GM12878 (cell line): ENCODE measurements at regions not wholly inside any gene's neighbourhood (a gene's known extent, or its start where the extent isn't known, plus 50 kb on each side); places are given as distances from the start of the nearest gene placed in this dataset.

Experiments used
- ATAC-seq: fragments of 200-7000 bp; cut with Tn5 transposase; 3 replicates; pipeline ENCODE4 v1.9.1; 2020; ENCODE audit warnings: mild to moderate bottlenecking, moderate library complexity
- BruUV-seq: library from RNA; stranded (reverse); fragments of 400-500 nt; replicated peaks from 2 replicates; lab custom pipeline; 2021; lab: Mats Ljungman, UMichigan
- CTCF ChIA-PET: fragments of 300-600 bp; sonication (Branson Sonifier 250); formaldehyde crosslinking; extraction: SDS; loops from one replicate; lab custom pipeline; 2021; ENCODE audit warnings: inconsistent platforms; lab: Yijun Ruan, JAX
- POLR2A ChIA-PET: fragments of 350-600 bp; formaldehyde crosslinking; extraction: SDS; loops from one replicate; lab custom pipeline; 2021; ENCODE audit warnings: inconsistent platforms; lab: Charles Lee
- RAD21 ChIA-PET: fragments of 300-600 bp; sonication (Branson Sonifier 250); formaldehyde crosslinking; loops from one replicate; lab custom pipeline; 2023; ENCODE audit warnings: antibody characterized with exemption; ENCODE audit not compliant: unreplicated experiment; lab: Charles Lee
- SMC1A ChIA-PET: fragments of 300-600 bp; sonication (Branson Sonifier 250); formaldehyde crosslinking; loops from one replicate; lab custom pipeline; 2023; ENCODE audit not compliant: unreplicated experiment, uncharacterized antibody; lab: Charles Lee
- DNase-seq: peaks from one replicate; pipeline ENCODE4 v3.0.0-alpha.2; 2011; ENCODE audit warnings: low read depth, low spot score
- FAIRE-seq: peaks from 3 replicates; lab custom pipeline; 2011; peaks lifted over from hg19 to GRCh38; lab: Jason Lieb, UNC
- H2AFZ ChIP-seq: 2 replicates; pipeline ENCODE4 v1.6.0; 2011; ENCODE audit warnings: low read depth, low read length, control low read depth; ENCODE audit not compliant: control insufficient read depth
- H3K27ac ChIP-seq: 2 replicates; pipeline ENCODE4 v1.5.1; 2011; ENCODE audit warnings: control low read depth; ENCODE audit not compliant: control insufficient read depth, insufficient read depth
- H3K27me3 ChIP-seq, 2 experiments: replicated peaks in 1 of 2; 2 replicates each; pipeline versions ENCODE4 v1.6.0 to v1.6.1; 2011; ENCODE audit warnings: low read length in 1 of 2; ENCODE audit not compliant: control insufficient read depth in 2 of 2, insufficient read depth in 2 of 2
- H3K36me3 ChIP-seq, 2 experiments: 2 replicates each; pipeline ENCODE4 v1.5.1; 2011; ENCODE audit warnings: low read length in 1 of 2; ENCODE audit not compliant: control insufficient read depth in 2 of 2, insufficient read depth in 2 of 2
- H3K4me1 ChIP-seq: 2 replicates; pipeline ENCODE4 v1.6.1; 2011; ENCODE audit warnings: mild to moderate bottlenecking, low read length, moderate library complexity, mixed read lengths; ENCODE audit not compliant: control insufficient read depth, insufficient read depth
- H3K4me2 ChIP-seq: 2 replicates; pipeline ENCODE4 v1.6.0; 2011; ENCODE audit warnings: control low read depth; ENCODE audit not compliant: control insufficient read depth, insufficient read depth
- H3K4me3 ChIP-seq: fragments of 200-600 bp; sonication (generic); 2 replicates; pipeline ENCODE4 v1.5.1; 2016
- H3K79me2 ChIP-seq: 2 replicates; pipeline ENCODE4 v1.6.0; 2011; ENCODE audit warnings: low read length; ENCODE audit not compliant: control insufficient read depth, insufficient read depth
- H3K9ac ChIP-seq: 2 replicates; pipeline ENCODE4 v1.8.0; 2011; ENCODE audit warnings: low read length, control low read depth, mixed read lengths; ENCODE audit not compliant: control insufficient read depth, insufficient read depth
- H3K9me3 ChIP-seq: replicated peaks from 3 replicates; pipeline ENCODE4 v1.5.1; 2011; ENCODE audit warnings: mild to moderate bottlenecking, low read length; ENCODE audit not compliant: control insufficient read depth, insufficient read depth
- H4K20me1 ChIP-seq: 2 replicates; pipeline ENCODE4 v1.6.0; 2011; ENCODE audit not compliant: control insufficient read depth, insufficient read depth
- BCL11A ChIP-seq: IDR thresholded peaks from 2 replicates; pipeline ENCODE4 v1.6.1; 2011; ENCODE audit warnings: low read depth, low read length
- DPF2 ChIP-seq: fragments of 450-650 bp; IDR thresholded peaks from 2 replicates; pipeline ENCODE4 v1.6.1; 2017; ENCODE audit warnings: mild to moderate bottlenecking
- ETV6 ChIP-seq, 2 experiments: fragments of 450-650 bp in 1 of 2; IDR thresholded peaks in 1 of 2; conservative IDR thresholded peaks in 1 of 2; 2 replicates each; pipeline ENCODE4 v1.6.1; 2014; ENCODE audit warnings: antibody characterized with exemption in 1 of 2, borderline replicate concordance in 1 of 2, low read depth in 1 of 2, mild to moderate bottlenecking in 1 of 2, moderate library complexity in 1 of 2
- KAT2A ChIP-seq: conservative IDR thresholded peaks from 2 replicates; pipeline ENCODE4 v1.6.1; 2011; ENCODE audit warnings: low read depth, low read length; ENCODE audit not compliant: control insufficient read depth
- MYB ChIP-seq: fragments of 150-350 bp; IDR thresholded peaks from 2 replicates; pipeline ENCODE4 v1.6.1; 2014; ENCODE audit warnings: mild to moderate bottlenecking, low read depth, low read length, borderline replicate concordance
- NRF1 ChIP-seq: conservative IDR thresholded peaks from 2 replicates; pipeline ENCODE4 v1.6.1; 2011; ENCODE audit warnings: mild to moderate bottlenecking, low read depth, low read length, improper control_type of control experiment
- RAD21 ChIP-seq: IDR thresholded peaks from 2 replicates; pipeline ENCODE4 v1.6.1; 2011; ENCODE audit warnings: mild to moderate bottlenecking, low read depth, low read length, moderate library complexity; ENCODE audit not compliant: insufficient read depth
- SREBF1 ChIP-seq: IDR thresholded peaks from 2 replicates; pipeline ENCODE4 v1.6.1; 2012; ENCODE audit warnings: mild to moderate bottlenecking, low read length
- WGBS: methylation state at CpG from one replicate; pipeline ENCODE4 v1.1.6; 2016; ENCODE audit warnings: low lambda C conversion rate; ENCODE audit not compliant: insufficient replicate concordance, insufficient coverage; ENCODE audit errors: missing lambda C conversion rate; 5-methylcytosine and 5-hydroxymethylcytosine counted together
- in situ Hi-C: fragments of 300-500 bp; cut with MboI; formaldehyde crosslinking; loops from 9 replicates; pipeline ENCODE4 v1.14.3; 2018; ENCODE audit warnings: mixed read lengths
- intact Hi-C: fragments of 100-400 bp; cut with micrococcal nuclease; formaldehyde crosslinking; loops from one replicate; pipeline ENCODE4 v1.14.2; 2022; ENCODE audit not compliant: unreplicated experiment
- TF ChIP-seq, protein P1 (sequence below): fragments of 450-650 bp; IDR thresholded peaks from 2 replicates; pipeline ENCODE4 v1.6.1; 2017; ENCODE audit warnings: mild to moderate bottlenecking

DNA sequence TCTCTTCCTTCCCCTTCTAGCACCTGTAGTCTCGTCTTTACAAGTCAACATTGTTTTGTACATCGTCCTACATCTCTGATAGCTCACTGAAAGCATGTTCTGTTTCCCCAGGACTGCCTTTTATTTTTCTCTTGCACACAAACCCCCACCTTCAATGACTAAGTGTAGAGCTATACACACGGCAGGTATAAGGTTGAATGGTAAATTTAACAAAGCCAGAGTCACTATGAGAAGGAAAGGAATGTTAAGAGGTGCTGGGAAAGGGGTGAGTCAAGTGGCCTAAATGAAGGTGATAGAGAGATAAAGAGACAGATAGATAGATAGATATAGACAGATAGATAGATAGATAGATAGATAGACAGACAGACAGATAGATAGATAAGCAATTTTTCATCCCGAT is 134.3 kb upstream of the ATP1B1 start:
- Histone ChIP-seq H3K4me1 (no peaks in the 10 kb centered on the region), H3K9me3 (no peaks in the 10 kb centered on the region), H3K9ac (no peak overlapping the region), H3K79me2 (no peaks in the 10 kb centered on the region), H2AFZ (no peak overlapping the region), H3K27ac (no peak overlapping the region), H3K4me2 (no peak overlapping the region), H3K36me3 (no peaks in the 10 kb centered on the region), H3K4me3 (no peak overlapping the region), H3K27me3 (no peaks in the 10 kb centered on the region), H4K20me1 (no peaks in the 10 kb centered on the region)
- POLR2A ChIA-PET = interaction anchor here (1.5 kb wide), 1 partner anchor 48 kb away, joined by 3 read pairs; no protein-coding TSS in a partner anchor
- in situ Hi-C loops = no loop called here
- RAD21 ChIA-PET = interaction anchor here (1.2 kb wide), 2 partner anchors 137 to 208 kb away, joined by 3 read pairs; no protein-coding TSS in a partner anchor
- CTCF ChIA-PET = interaction anchor here (1.1 kb wide), 1 partner anchor 336 kb away, joined by 3 read pairs; no protein-coding TSS in a partner anchor
- no TSS peak for BruUV-seq
- intact Hi-C loops = no loop called here
- FAIRE-seq (no peak), DNase-seq (no peak), ATAC-seq (no peak)
- 50% methylated on average over 4 of the region's 4 CpGs for WGBS
- no peak for TF ChIP-seq DPF2
- no peak for TF ChIP-seq MYB
- no peak for TF ChIP-seq RAD21
- TF ChIP-seq NRF1 = no peak
- TF ChIP-seq, protein P1, sequence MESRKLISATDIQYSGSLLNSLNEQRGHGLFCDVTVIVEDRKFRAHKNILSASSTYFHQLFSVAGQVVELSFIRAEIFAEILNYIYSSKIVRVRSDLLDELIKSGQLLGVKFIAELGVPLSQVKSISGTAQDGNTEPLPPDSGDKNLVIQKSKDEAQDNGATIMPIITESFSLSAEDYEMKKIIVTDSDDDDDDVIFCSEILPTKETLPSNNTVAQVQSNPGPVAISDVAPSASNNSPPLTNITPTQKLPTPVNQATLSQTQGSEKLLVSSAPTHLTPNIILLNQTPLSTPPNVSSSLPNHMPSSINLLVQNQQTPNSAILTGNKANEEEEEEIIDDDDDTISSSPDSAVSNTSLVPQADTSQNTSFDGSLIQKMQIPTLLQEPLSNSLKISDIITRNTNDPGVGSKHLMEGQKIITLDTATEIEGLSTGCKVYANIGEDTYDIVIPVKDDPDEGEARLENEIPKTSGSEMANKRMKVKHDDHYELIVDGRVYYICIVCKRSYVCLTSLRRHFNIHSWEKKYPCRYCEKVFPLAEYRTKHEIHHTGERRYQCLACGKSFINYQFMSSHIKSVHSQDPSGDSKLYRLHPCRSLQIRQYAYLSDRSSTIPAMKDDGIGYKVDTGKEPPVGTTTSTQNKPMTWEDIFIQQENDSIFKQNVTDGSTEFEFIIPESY = no peak
- no peak for TF ChIP-seq SREBF1
- no peak for TF ChIP-seq ETV6 (conservative IDR thresholded peaks at IDR 0.05 in 1 of 2, IDR thresholded peaks at IDR 0.05 in 1 of 2; ENCODE audit: borderline replicate concordance in 1 of 2, low read depth in 1 of 2)
- no peak for TF ChIP-seq KAT2A
- TF ChIP-seq BCL11A = no peak
- SMC1A ChIA-PET = interaction anchor here (0.6 to 1.7 kb wide), 5 partner anchors 36 to 169 kb away, joined by 3 to 5 read pairs (median 4); no protein-coding TSS in a partner anchor
